ENCODE measurements at regions not wholly inside any gene's neighbourhood (a gene's known extent, or its start where the extent isn't known, plus 50 kb on each side); places are given as distances from the start of the nearest gene placed in this dataset.

DNA sequence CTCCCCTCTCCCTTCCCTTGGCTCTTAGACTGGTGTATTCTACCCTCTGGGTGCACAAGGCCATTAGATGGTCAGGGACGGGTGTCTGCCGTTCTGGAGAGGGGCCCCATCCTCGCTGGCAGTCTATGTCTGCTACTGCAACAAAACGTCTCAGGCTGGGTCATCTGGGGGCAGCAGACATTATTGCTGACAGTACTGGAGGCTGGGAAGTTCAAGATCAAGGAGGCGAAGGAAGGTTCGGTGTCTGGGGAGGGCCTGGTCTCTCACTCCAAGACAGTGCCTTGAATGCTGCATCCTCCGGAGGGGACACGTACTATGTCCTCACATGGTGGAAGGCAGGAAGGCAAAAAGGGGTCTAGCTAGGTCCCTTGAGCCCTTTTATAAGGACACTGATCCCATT is 93.4 kb upstream of the COL5A1 start:
- TF ChIP-seq, protein P1, sequence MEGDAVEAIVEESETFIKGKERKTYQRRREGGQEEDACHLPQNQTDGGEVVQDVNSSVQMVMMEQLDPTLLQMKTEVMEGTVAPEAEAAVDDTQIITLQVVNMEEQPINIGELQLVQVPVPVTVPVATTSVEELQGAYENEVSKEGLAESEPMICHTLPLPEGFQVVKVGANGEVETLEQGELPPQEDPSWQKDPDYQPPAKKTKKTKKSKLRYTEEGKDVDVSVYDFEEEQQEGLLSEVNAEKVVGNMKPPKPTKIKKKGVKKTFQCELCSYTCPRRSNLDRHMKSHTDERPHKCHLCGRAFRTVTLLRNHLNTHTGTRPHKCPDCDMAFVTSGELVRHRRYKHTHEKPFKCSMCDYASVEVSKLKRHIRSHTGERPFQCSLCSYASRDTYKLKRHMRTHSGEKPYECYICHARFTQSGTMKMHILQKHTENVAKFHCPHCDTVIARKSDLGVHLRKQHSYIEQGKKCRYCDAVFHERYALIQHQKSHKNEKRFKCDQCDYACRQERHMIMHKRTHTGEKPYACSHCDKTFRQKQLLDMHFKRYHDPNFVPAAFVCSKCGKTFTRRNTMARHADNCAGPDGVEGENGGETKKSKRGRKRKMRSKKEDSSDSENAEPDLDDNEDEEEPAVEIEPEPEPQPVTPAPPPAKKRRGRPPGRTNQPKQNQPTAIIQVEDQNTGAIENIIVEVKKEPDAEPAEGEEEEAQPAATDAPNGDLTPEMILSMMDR (IDR thresholded peaks at IDR 0.05) = no peak
- TF ChIP-seq POLR2A (IDR thresholded peaks at IDR 0.05) = no peak

All from uterus (tissue), 2 donors.